HG02981 (cell line): ENCODE measurements at regions not wholly inside any gene's neighbourhood (a gene's known extent, or its start where the extent isn't known, plus 50 kb on each side); places are given as distances from the start of the nearest gene placed in this dataset.

Source experiments
- ATAC-seq: cut with Tn5 transposase; IDR thresholded peaks from one replicate; pipeline ENCODE4 v1.9.1; 2021; ENCODE audit warnings: mild to moderate bottlenecking, moderate library complexity; ENCODE audit not compliant: unreplicated experiment

DNA sequence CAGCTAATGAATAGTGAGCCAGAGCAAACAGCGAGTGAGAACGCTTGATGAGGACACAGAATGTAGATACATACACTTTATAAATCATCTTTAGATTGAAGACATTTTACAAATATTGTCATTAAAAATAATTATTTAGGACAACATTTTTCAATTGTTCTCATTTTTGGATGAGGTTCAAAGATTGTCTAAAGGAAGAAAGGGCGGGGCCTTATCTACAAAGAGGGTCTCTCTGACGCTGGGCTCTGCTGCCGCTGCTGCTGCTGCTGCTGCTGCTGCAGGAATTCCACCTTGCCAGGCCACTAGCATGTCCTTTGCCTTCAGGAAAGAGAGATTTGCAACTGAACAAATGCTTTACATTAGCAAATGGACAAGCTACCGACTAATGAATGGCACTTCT is 220.7 kb upstream of the TMEM161B start:
- ATAC-seq = no peak

DNA sequence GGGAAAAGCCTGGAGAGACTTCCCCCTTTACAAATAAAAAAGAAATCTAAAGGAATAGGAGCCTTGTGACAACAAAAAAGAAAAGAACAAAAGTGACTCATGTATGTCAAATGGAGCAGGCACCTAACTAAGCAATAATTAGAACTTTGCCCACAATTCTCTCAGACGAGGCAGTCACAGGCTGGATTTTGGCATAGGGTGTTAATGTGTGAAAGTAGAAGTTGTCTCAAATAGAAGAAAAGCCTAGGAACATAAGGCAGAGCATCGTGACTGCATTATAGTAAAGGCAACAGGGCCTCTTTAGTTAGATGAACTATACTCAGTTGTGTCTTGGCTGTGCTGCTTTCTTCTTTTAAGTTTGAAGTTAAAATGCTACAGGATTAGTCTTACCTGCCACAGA is 219.9 kb upstream of the TMEM161B start:
- ATAC-seq = no peak

- ATAC-seq = no peak
Observed at GRCh38 chr5:88488130-88488529, 219.5 kb upstream of the TMEM161B start.

DNA sequence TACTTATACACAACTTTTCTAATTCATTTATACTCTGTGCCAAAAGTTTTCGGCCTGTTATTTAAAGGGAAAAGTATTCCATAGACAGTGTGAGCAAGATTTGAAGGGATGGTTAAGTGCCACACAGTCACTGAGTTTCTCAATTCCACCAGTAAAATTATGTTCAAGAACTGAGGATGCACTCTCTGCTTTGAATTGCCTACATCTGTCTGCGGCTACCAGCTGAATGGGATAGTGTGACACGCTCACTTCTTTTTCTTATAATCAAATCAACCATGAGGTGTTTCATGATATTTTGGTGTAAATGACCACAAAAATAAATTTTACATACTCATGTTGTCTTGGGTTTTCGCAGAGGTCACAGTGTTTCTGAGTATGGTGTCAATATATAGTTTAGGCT is 218.4 kb upstream of the TMEM161B start:
- no peak for ATAC-seq

DNA sequence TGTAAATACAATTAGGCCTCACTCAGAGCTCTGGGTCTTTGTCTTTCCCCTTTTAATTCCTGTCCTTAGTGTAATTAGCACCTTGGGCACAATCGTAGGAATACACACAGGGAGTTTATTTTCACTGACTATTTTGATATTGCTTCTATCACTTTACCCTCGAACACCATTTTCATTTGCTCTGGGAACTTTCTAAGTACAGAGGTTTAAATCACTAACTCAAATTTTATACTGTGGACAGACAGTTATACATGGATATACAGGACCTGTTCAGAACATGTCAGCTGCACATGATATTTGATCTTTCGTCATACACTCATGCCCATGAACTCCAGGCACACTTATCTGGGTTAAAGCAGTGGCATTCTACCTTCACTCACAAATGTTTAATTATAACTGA is 217.8 kb upstream of the TMEM161B start:
- ATAC-seq = no peak

GRCh38 chr5:88485531-88485930 is 216.9 kb upstream of the TMEM161B start:
- ATAC-seq = no peak

GRCh38 chr5:88483964-88484672 is 215.5 kb upstream of the TMEM161B start:
- ATAC-seq = no peak

DNA sequence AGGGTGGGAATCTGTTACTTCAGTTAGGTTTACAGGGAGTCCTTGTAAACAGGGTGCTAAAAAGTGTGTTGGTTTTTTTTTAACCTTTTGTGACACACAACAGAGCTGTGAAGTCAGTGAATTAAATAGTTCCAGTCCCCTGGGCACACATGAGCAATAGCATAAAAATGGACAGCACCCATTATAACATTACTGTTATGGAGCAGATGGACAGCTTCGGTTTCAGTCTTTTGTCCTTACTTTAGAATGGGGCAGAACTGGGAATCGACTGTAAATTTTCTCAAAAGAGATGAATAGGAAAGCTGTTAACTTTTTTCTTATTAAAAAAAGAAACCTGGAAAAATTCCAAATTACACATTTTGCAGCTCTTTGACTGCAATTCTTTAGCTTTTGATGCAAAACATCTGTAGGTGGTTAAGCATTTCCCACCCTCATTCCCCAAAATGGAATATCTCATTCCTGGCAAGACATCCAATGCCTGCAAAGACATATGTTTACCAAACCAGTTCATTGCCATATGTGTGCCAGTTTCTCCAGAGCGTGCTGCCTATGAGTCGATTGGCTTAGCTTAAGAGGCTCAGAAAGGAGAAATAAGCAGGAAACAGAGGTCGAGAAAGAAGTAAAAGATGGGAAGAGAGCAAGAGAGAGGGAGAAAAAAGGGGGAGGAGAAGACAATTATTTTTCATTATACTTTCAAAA is 212.3 kb upstream of the TMEM161B start:
- ATAC-seq = no peak

DNA sequence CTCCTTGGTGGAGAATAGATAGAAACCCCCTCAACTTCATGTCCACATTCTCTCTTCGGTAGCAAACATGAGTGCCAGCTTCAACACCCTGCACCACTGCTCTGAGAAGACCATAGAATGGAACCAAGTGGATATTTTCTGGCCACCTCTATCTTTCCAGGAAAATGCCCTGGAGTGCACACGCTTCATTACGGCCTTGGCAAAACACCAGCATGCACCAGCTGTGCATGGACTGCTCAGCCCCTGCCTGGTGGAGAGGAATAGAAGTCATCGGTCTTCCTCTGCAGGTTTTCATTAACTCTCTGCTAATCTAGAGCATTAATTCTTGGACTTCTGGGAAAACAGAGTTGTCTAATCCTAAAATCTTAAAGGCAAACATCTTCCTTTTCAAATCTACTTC is 211.6 kb upstream of the TMEM161B start:
- ATAC-seq = no peak

- no peak for ATAC-seq
Observed at GRCh38 chr5:88474574-88474973, 205.9 kb upstream of the TMEM161B start.

- no peak for ATAC-seq
Observed at GRCh38 chr5:88470745-88471144, 202.1 kb upstream of the TMEM161B start.

DNA sequence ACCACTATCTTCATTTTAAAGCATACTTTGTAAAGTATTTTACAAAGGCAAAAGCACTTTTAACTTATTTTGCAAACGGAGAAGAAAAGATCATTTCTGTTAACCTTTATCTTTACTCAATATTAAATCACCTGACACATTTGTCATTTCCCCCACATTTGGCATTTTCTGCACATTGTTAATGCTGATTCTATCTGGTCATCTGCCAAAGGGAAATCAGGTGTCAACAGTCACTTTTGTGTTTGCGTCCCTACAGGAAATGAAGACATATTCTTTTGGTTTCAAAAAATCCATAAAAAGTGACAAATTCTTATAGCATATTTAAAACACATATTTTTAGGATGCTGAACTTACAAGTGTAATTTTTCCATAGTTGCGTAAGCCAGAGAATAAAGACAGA is 191.3 kb upstream of the TMEM161B start:
- ATAC-seq = no peak

DNA sequence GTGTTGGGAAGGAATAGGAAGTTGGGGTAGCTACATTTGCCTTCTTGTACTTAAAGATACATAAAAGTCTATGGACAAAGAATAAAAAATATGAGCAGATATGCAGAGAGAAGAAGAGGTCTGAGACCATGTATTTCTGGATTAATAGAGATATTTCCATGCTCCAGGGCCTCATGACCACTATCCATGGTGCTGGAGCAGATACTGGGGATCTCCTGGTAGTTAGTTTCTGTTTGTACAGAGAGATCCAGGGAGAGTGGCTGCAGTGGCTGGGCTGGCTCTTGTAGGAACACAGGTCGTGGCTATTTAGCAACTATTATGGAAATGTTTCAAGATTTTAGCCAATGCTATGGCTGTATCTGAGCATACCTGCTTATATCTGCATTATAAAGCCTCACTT is 184.2 kb upstream of the TMEM161B start:
- no peak for ATAC-seq

- no peak for ATAC-seq
Observed at GRCh38 chr5:88450239-88450638, 181.6 kb upstream of the TMEM161B start.

GRCh38 chr5:88438006-88438405 is 169.4 kb upstream of the TMEM161B start:
- no peak for ATAC-seq

DNA sequence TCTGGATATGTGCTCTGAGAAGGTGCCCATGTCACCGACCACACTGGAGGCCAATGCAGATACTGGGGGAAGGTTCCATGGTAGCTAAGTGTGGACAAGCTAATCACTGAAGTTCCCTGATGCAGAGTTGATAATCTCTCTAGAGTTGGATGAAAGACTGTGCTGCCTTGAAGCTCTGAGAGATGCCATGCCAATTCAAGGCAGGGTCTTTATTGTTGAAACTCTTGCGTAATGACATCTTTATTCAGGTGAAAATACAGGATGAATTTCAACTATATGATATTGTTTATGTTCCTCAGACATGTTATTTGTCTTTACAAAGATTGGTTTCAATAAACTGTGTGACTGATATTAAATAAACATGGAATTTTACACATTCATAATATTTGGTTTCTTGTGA is 167.6 kb upstream of the TMEM161B start:
- ATAC-seq = no peak

- ATAC-seq = no peak
Observed at GRCh38 chr5:88428633-88429032, 160.0 kb upstream of the TMEM161B start.

DNA sequence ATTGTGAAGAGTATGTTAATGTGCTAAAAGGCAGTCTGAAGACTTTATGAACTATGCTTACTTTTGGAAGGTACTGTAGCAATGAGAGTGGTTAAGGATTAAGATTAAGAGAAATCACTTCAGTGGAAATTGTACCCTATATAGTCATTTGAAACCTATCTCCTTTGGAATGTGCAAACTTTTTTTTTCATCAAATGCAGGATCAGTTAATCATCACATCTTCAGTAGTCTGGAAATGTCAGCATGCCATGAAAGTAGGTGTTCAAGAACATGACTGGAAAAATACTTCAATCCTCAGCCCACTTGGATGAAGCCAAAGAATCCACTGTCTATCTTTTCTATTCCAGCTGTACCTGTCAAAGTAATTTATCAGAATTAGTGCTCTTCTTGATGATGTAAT is 157.8 kb upstream of the TMEM161B start:
- ATAC-seq = no peak

- no peak for ATAC-seq
Observed at GRCh38 chr5:88425124-88425523, 156.5 kb upstream of the TMEM161B start.

DNA sequence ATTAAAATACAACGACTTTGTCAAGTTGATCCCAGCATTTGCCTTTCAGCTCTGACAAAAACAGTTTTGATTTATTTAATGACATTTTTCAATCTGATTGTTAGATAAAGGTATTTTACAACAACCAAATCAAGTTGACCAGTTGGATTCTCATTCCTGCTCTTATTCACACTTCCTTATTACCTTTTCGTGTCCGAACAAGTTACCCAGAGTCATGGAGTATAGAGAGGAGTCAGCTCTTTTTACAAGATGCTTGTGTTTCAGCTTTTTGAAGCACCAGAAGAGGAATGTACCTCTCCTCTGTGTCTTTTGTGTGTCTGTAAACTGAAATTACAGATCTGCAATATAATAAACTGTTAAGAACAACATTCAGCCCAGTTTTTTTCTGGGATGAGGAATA is 151.3 kb upstream of the TMEM161B start:
- ATAC-seq = no peak

GRCh38 chr5:88407341-88407740 is 138.7 kb upstream of the TMEM161B start:
- ATAC-seq = no peak

- no peak for ATAC-seq
Observed at GRCh38 chr5:88405783-88406182, 137.1 kb upstream of the TMEM161B start.

- ATAC-seq = no peak
Observed at GRCh38 chr5:88404405-88404804, 135.8 kb upstream of the TMEM161B start.
